GM23338 (cell line): ENCODE measurements at regions not wholly inside any gene's neighbourhood (a gene's known extent, or its start where the extent isn't known, plus 50 kb on each side); places are given as distances from the start of the nearest gene placed in this dataset.

Experiments
- ATAC-seq: fragments of 200-7000 bp; cut with Tn5 transposase; 3 replicates; pipeline ENCODE4 v1.9.1; 2020
- DNase-seq: peaks from one replicate; pipeline ENCODE4 v3.0.0-alpha.2; 2015; ENCODE audit warnings: low spot score
- H2AFZ ChIP-seq: fragments of 200-600 bp; sonication (generic); 2 replicates; pipeline ENCODE4 v1.8.0; 2016; ENCODE audit warnings: antibody characterized with exemption, mild to moderate bottlenecking, moderate library complexity
- H3F3A ChIP-seq: fragments of 200-600 bp; sonication (generic); replicated peaks from 2 replicates; pipeline ENCODE4 v1.8.0; 2017; ENCODE audit warnings: antibody characterized with exemption, mixed run types, low read depth
- H3K27ac ChIP-seq: fragments of 200-600 bp; sonication (generic); 2 replicates; pipeline ENCODE4 v1.6.1; 2016; ENCODE audit warnings: low read depth
- H3K27me3 ChIP-seq: fragments of 200-600 bp; sonication (generic); 2 replicates; pipeline ENCODE4 v1.8.0; 2016; ENCODE audit warnings: mild to moderate bottlenecking, mixed run types, moderate library complexity; ENCODE audit not compliant: insufficient read depth
- H3K36me3 ChIP-seq: fragments of 200-600 bp; sonication (generic); 2 replicates; pipeline ENCODE4 v1.8.0; 2016; ENCODE audit warnings: mild to moderate bottlenecking; ENCODE audit not compliant: insufficient read depth
- H3K4me1 ChIP-seq: fragments of 200-600 bp; sonication (generic); 2 replicates; pipeline ENCODE4 v1.8.0; 2016; ENCODE audit warnings: mild to moderate bottlenecking, moderate library complexity; ENCODE audit not compliant: insufficient read depth
- H3K4me2 ChIP-seq: fragments of 200-600 bp; sonication (generic); 2 replicates; pipeline ENCODE4 v1.7.1; 2017; ENCODE audit warnings: mixed run types
- H3K4me3 ChIP-seq: fragments of 200-600 bp; sonication (generic); 2 replicates; pipeline ENCODE4 v1.6.1; 2016; ENCODE audit warnings: mixed run types
- H3K79me2 ChIP-seq: fragments of 200-600 bp; sonication (generic); replicated peaks from 2 replicates; pipeline ENCODE4 v1.8.0; 2017; ENCODE audit warnings: mild to moderate bottlenecking; ENCODE audit not compliant: insufficient read depth
- H3K9me2 ChIP-seq: fragments of 200-600 bp; sonication (generic); 2 replicates; pipeline ENCODE4 v1.8.0; 2017; ENCODE audit not compliant: insufficient read depth
- H4K20me1 ChIP-seq: fragments of 200-600 bp; sonication (generic); replicated peaks from 2 replicates; pipeline ENCODE4 v1.8.0; 2017; ENCODE audit warnings: mild to moderate bottlenecking; ENCODE audit not compliant: insufficient read depth
- H3K27ac Mint-ChIP-seq: 2 replicates; pipeline ENCODE4 v1.8.0; 2020; ENCODE audit warnings: inconsistent platforms, mild to moderate bottlenecking, moderate library complexity, mixed read lengths
- H3K27me3 Mint-ChIP-seq: 3 replicates; pipeline ENCODE4 v1.8.0; 2022; ENCODE audit warnings: low read depth, mild to moderate bottlenecking, moderate library complexity, mixed read lengths, inconsistent platforms; ENCODE audit not compliant: insufficient read depth, poor library complexity
- H3K36me3 Mint-ChIP-seq: 3 replicates; pipeline ENCODE4 v1.8.0; 2021; ENCODE audit warnings: low read depth, mild to moderate bottlenecking, inconsistent platforms, moderate library complexity, mixed read lengths
- H3K4me1 Mint-ChIP-seq: 3 replicates; pipeline ENCODE4 v1.8.0; 2020; ENCODE audit warnings: mild to moderate bottlenecking, inconsistent platforms, mixed read lengths
- H3K4me3 Mint-ChIP-seq: 3 replicates; pipeline ENCODE4 v1.8.0; 2021; ENCODE audit warnings: moderate library complexity, mild to moderate bottlenecking, inconsistent platforms, mixed read lengths
- H3K9me3 Mint-ChIP-seq: 3 replicates; pipeline ENCODE4 v1.8.0; 2020; ENCODE audit warnings: moderate library complexity, mild to moderate bottlenecking, inconsistent platforms, mixed read lengths
- CREB1 ChIP-seq: fragments of 250-450 bp; sonication (Bioruptor Pico); IDR thresholded peaks from 2 replicates; pipeline ENCODE4 v1.5.0; 2020; ENCODE audit warnings: low read depth, mild to moderate bottlenecking, moderate library complexity
- ETS1 ChIP-seq: IDR thresholded peaks from 2 replicates; pipeline ENCODE4 v1.6.1; 2016; ENCODE audit warnings: antibody characterized with exemption
- EZH2 ChIP-seq: fragments of 200-600 bp; sonication (generic); IDR thresholded peaks from one replicate; pipeline ENCODE4 v1.8.0; 2017; ENCODE audit warnings: antibody characterized with exemption, mild to moderate bottlenecking, low read depth; ENCODE audit not compliant: unreplicated experiment
- EZH2phosphoT487 ChIP-seq: fragments of 200-600 bp; sonication (generic); IDR thresholded peaks from one replicate; pipeline ENCODE4 v1.8.1; 2018; ENCODE audit warnings: antibody characterized with exemption; ENCODE audit not compliant: unreplicated experiment
- JUNB ChIP-seq: IDR thresholded peaks from one replicate; pipeline ENCODE4 v1.6.1; 2016; ENCODE audit warnings: antibody characterized with exemption; ENCODE audit not compliant: unreplicated experiment
- NANOG ChIP-seq: IDR thresholded peaks from 2 replicates; pipeline ENCODE4 v1.6.1; 2016; ENCODE audit warnings: antibody characterized with exemption, borderline replicate concordance
- STAT1 ChIP-seq: IDR thresholded peaks from one replicate; pipeline ENCODE4 v1.6.1; 2016; ENCODE audit warnings: antibody characterized with exemption; ENCODE audit not compliant: unreplicated experiment
- ZNF114 ChIP-seq: fragments of 250-450 bp; sonication (Bioruptor Pico); IDR thresholded peaks from 2 replicates; pipeline ENCODE4 v1.5.0; 2020; ENCODE audit warnings: mild to moderate bottlenecking, moderate library complexity
- ZNF462 ChIP-seq: fragments of 250-450 bp; sonication (Bioruptor Pico); IDR thresholded peaks from 2 replicates; pipeline ENCODE4 v1.5.0; 2020; ENCODE audit warnings: mild to moderate bottlenecking, moderate library complexity
- TF ChIP-seq, protein P1 (sequence below): IDR thresholded peaks from one replicate; pipeline ENCODE4 v1.6.1; 2018; ENCODE audit warnings: antibody characterized with exemption; ENCODE audit not compliant: unreplicated experiment

GRCh38 chr14:62631176-62631575 lies 414.1 kb downstream of the KCNH5 start (continued):
- TF ChIP-seq ZNF462 (CRISPR knock-in tag) (no peak), STAT1 (no peak), NANOG (no peak)
- TF ChIP-seq, protein P1, sequence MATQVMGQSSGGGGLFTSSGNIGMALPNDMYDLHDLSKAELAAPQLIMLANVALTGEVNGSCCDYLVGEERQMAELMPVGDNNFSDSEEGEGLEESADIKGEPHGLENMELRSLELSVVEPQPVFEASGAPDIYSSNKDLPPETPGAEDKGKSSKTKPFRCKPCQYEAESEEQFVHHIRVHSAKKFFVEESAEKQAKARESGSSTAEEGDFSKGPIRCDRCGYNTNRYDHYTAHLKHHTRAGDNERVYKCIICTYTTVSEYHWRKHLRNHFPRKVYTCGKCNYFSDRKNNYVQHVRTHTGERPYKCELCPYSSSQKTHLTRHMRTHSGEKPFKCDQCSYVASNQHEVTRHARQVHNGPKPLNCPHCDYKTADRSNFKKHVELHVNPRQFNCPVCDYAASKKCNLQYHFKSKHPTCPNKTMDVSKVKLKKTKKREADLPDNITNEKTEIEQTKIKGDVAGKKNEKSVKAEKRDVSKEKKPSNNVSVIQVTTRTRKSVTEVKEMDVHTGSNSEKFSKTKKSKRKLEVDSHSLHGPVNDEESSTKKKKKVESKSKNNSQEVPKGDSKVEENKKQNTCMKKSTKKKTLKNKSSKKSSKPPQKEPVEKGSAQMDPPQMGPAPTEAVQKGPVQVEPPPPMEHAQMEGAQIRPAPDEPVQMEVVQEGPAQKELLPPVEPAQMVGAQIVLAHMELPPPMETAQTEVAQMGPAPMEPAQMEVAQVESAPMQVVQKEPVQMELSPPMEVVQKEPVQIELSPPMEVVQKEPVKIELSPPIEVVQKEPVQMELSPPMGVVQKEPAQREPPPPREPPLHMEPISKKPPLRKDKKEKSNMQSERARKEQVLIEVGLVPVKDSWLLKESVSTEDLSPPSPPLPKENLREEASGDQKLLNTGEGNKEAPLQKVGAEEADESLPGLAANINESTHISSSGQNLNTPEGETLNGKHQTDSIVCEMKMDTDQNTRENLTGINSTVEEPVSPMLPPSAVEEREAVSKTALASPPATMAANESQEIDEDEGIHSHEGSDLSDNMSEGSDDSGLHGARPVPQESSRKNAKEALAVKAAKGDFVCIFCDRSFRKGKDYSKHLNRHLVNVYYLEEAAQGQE = no peak

DNA sequence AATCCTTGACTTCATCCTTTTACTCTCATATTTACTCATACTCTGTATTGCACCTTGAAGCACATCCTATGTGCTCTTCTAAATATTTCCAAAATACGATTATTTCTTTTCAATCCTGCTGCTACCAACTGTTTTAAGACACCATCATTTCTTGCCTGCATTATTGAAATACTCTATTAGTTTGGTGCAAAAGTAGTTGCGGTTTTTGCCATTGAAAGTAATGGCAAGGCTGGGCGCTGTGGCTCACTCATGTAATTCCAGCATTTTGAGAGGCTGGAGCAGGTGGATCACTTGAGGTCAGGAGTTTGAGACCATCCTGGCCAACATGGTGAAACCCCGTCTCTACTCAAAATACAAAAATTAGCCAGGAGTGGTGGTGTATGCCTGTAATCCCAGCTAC lies 412.5 kb downstream of the KCNH5 start:
- Histone ChIP-seq H3K9me2 (0 out of 2 replicates have a peak, but pooled peaks cover 3% of the 10 kb centered on the region), H4K20me1 (no peaks in the 10 kb centered on the region), H3K4me3 (no peak overlapping the region), H3K4me1 (no peaks in the 10 kb centered on the region), H3K27ac (no peak overlapping the region), H2AFZ (no peak overlapping the region), H3K27me3 (no peaks in the 10 kb centered on the region), H3F3A (no peaks in the 10 kb centered on the region), H3K79me2 (no peaks in the 10 kb centered on the region), H3K36me3 (no peaks in the 10 kb centered on the region), H3K4me2 (no peak overlapping the region)
- H3K4me3 Mint-ChIP-seq = no peak overlapping the region
- peaks cover 3% of the 10 kb centered on the region for H3K27me3 Mint-ChIP-seq
- DNase-seq (no peak), ATAC-seq (no peak)
- no peaks in the 10 kb centered on the region for H3K4me1 Mint-ChIP-seq
- H3K9me3 Mint-ChIP-seq = peaks cover 27% of the 10 kb centered on the region
- H3K27ac Mint-ChIP-seq = no peak overlapping the region
- peaks cover 12% of the 10 kb centered on the region; the same call in 2 of the 3 replicates for H3K36me3 Mint-ChIP-seq
- TF ChIP-seq EZH2phosphoT487 (no peak), ZNF114 (CRISPR knock-in tag) (no peak), NANOG (no peak), STAT1 (no peak), JUNB (no peak), EZH2 (no peak), ETS1 (no peak), CREB1 (CRISPR knock-in tag) (no peak)
- TF ChIP-seq, protein P1 = no peak
